Raji (cell line): ENCODE measurements at regions not wholly inside any gene's neighbourhood (a gene's known extent, or its start where the extent isn't known, plus 50 kb on each side); places are given as distances from the start of the nearest gene placed in this dataset.

Source experiments
- POLR2A ChIP-seq: IDR thresholded peaks from 2 replicates; pipeline ENCODE4 v1.6.1; 2011; ENCODE audit warnings: low read depth, low read length, control low read depth; ENCODE audit not compliant: insufficient read depth

DNA sequence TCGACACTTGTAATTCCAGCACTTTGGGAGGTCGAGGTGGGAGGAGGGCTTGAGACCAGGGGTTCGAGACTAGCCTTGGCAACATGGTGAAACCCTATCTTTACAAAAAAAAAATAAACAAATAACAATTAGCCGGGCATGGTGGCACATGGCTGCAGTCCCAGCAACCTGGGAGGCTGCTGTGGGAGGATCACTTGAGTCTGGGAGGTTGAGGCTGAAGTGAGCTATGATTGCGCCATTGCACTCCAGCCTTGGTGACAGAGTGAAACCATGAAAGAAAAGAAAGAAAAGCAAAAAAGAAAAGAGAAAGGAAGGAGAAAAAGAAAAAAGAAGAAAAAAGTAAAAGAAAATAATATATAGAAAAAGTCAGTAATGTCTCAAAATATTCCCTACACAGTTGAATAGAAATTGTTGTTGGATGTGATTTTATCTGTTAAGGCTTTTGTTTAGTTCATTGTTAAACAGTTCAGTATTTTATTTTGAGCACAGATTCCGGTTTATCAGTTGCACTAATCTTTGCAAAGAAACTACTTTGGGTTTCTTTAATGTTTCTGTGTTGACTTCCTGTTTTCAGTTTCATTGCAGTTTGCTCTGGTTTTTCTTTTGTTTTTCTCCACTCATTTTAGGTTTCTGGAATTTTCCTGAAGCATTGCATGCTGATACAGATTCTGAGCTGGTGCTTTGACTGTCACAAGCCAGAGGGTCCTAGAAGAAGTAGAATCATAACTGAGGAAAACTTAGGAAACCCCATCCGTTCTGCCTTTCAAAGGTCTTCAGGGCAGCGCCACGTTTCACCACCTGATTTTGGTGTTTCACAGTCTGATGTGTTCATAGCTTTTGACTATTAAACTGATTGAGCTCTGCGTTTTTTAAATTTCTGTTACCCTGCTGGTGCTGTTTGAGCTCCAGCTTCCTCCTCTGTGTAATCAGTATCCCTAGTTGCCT is 378.6 kb upstream of the AMELY start:
- TF ChIP-seq POLR2A: no peak

DNA sequence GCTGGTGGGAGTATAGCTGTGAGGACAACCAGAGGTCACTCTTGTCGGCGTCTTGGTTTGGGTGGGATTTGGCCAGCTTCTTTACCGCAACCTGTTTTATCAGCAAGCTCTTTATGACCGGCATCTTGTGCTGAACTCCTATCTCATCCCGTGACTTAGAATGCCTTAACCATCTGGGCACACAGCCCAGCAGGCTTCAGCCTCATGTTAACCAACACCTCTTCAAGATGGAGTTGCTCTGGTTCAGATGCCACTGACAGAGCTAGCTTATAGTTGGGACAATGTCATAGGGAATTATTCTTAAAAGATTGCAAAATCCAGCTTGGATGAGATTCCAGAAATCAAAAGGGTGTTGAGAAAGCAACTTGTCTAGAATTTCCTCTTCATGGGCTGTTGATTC is 377.1 kb upstream of the AMELY start:
- TF ChIP-seq POLR2A: no peak

DNA sequence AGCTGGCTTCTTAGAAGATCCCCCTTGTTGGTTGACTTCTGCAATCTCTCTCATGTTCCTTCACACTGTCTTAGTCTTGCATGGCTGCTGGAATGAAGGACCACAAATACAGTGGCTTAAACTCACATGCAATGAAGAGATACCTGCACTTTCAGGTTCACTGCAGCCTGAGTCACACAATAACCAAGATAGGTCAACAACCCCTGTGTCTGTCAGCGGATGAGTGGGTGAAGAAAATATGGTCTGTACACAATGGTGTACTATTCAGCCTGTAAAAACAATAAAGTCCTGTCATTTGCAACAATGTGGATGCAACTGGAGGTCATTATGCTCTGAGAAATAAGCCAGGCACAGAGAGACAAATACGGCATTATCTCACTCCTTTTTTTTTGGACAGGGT is 373.8 kb upstream of the AMELY start:
- no peak for TF ChIP-seq POLR2A

DNA sequence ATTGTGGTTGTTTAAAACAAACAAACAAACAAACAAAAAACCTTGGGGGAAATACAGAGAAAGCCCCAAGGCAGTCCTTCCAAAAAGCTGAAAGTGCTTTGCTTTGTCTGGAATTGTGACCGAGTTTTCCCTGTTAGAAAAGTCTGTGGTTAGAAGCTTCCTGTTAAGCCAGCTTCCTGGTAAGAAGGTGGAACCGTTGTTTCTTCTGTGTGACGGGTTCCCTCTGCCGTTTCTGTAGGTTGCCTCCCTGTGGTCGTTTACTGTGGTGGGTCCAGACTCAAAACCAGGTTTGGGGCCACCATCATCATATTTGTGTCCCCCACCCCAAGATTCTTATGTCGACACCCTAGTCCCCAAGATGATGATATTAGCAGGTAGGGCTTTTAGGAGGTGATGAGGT is 371.4 kb upstream of the AMELY start:
- TF ChIP-seq POLR2A: no peak

DNA sequence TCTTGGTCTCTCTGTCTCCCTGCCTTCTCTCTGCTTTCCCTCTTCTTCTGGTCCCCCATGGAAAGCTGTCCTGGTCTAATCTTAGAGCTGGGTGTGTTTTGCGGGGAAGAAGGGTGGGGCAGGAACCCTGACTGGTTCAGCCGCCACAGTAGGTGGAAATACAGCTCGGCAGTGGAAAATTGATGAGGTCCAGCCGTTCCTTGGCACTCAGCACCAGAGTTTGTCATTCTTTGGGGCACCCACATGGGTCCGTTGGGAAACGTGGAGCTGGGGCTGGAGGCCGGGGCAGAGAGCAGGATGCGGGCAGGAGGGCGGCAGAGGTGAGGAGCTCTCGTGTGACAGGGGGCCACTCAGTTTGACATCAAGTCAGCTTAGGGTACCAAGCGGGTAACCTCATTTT is 364.2 kb upstream of the AMELY start:
- no peak for TF ChIP-seq POLR2A

DNA sequence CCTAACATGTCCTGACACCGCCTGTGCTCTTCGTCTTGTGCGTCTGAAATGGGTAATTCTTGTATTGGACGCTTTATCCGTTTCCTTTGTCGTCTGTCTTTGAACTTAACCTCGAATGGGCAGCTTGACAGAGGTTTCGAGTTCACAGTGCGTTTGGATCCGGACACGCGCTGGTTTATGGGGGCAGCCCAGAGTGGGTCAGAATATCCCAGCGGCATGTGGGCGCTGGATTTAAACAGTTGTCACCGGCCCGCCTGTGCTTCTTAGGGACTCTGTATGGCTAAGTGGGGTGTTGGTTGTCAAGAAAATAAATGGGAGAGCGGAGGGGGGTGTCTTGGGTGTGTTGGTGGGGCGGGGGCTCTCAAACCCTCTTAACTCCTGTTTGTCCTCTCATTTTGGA is 363.5 kb upstream of the AMELY start:
- no peak for TF ChIP-seq POLR2A

DNA sequence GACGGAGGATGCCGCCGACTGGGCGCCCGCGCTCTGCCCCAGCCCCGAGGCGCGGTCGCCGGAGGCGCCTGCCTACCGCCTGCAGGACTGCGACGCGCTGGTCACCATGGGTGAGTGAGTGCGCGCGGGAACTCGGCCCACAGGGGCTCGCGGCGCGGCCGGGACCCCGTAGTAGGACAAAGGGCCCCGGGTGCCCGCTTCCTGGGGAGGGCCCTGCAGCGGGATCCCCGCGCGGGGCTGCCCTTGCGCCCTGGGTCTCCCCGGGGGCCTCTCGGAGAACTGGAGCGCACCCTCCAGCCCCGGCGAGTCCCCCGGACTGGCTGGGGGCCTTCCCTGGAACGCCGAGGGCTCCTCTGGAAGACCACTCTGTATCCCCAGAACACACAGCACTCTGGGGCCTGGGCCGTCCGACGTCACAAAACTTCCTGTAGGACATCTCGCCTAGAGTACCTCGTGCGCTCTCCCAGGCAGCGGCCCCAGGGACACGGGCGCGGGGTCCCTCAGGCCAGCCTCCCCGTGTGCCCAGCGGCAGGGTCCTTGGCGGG is 362.9 kb upstream of the AMELY start:
- TF ChIP-seq POLR2A: no peak

DNA sequence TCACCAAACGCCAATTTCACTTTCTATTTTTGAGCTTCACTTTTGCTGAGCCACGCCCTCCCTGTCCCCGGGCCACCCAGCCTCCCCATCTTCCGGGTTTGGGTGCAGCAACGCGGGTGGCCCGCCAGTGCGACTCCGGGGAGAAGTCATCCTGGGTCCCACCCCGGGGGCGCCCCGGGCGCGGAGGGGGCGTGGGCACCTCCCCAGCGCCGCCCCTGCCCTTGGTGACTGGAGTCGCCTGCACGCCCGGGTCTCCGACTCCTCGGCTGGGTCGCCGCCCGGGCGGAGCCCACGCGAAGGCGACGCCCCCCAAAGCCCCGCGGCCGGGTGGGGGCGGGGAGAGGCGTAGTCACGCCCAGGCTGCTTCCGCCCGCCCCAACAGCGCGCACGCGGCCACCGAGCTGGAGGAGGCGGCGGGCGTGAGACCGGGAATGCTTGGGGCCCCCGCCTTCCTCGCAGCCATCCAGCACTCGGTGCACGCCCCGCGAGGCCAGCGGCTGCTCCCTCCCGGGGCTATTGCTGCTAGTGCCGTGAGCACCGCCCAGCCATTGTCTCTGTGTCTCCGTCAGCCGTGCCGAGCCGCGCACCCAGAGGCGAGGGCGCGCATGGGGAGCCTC is 362.1 kb upstream of the AMELY start:
- TF ChIP-seq POLR2A: no peak

DNA sequence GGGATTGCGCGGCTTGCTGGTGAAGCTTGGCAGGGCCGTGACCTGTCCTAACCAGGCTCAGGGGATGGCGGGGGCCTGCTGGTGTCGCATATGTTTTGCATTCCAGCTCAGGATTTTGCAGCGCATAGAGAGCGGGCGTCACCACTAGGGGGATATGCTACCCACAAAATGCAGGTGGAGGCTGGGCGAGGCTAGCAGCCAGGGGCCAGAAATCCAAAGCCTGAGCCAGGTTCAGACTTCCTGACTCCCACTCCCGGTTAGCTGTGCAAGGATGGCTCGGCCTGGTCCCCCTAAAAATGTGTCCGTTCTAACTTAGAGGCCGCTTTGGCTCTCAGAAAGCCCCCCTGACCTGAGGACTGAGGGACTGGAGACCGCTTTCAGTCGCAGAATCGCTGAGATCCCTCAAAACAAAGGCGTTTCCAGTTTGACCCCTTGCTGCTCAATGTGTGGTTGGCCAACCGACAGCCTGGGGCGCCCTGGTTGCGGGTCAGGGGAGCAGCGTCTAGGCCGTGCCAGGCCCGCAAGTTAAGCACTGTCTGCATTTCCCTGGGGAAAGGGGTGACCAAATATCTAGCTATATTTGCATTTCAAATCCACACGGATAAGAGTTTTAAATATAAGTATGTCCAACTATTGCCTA is 361.1 kb upstream of the AMELY start:
- no peak for TF ChIP-seq POLR2A

DNA sequence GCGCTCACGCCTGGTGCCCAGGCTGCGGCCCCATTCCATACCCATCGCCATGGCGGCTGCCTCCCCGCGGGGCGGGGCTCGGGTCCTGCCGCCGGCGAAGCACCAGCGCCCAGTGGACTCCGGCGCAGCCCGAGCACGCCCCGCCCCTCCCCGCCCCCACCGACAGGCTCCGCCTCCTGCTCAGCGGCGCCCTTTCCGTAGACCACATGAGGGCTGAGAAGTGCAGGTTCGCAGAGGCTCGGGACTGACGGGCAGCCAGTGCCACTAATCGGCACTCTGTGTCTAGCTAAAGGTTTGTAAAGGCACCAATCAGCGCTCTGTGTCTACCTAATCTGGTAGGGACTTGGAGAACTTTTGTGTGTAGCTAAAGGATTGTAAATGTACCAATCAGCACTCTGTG is 352.2 kb upstream of the AMELY start:
- no peak for TF ChIP-seq POLR2A

DNA sequence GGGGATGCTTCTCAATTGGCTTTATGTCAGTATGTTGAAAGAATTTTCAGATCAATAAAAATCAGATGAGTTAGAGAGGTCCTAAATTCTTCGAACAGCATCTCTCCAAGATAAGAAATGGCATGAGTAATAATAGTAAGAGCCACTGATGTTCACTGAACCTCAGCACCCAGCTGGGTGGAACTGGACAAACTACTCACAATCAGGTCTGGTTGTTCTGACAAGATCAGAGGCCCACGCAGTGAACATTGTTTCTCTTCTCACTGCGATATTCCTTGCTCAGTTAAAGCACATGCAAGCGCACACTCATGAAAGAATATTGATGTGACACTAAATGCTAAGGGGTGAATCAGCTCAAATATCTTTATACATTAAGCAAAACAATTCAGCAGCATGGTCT is 351.0 kb upstream of the AMELY start:
- no peak for TF ChIP-seq POLR2A

DNA sequence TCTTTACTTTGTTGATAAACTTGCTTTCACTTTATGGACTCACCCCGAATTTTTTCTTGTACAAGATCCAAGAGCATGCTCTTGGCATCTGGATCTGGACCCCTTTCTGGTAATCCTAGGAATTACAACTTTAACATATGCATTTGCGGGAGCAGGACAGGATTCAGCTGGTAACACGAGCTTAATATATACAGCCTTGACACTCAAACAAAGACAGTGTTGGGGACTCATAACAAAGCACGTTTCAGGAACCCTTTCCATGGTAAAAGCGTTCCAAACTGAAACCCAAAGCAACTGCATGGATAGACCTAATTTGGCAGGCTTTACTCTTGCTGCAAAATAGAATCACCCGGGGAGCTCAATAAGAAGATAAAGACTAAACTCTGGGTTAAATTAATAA is 349.7 kb upstream of the AMELY start:
- no peak for TF ChIP-seq POLR2A

DNA sequence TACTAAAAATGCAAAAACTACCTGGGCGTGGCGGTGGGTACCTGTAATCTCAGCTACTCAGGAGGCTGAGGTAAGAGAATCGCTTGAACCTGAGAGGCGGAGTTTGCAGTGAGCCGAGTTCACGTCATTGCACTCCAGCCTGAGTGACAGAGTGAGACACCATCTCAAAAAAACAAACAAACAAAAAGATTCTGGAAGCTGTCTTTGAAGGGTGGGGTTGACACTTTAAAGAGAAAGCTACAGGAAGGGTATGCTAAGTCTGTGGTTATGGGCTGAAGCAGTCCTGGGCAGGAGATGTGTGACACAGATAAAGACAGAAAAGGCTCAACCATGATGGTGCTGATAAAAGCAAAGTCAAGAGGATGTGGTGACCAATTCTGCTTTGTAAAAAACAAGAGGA is 328.5 kb upstream of the AMELY start:
- no peak for TF ChIP-seq POLR2A

DNA sequence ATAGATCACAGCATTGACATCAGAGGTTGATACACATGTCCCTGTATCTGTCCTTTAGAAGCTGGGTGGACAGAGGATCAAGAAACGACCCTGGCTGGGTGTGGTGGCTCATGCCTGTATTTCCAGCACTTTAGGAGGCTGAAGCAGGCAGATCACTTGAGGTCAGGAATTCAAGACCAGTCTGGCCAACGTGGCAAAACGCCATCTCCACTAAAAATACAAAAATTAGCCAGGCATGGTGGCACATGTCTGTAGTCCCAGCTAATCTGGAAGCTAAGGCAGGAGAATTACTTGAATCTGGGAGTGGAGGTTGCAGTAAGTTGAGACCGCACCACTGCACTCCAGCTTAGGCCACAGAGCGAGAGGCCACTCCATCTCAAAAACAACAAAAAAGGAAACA is 300.4 kb upstream of the AMELY start:
- TF ChIP-seq POLR2A: no peak

DNA sequence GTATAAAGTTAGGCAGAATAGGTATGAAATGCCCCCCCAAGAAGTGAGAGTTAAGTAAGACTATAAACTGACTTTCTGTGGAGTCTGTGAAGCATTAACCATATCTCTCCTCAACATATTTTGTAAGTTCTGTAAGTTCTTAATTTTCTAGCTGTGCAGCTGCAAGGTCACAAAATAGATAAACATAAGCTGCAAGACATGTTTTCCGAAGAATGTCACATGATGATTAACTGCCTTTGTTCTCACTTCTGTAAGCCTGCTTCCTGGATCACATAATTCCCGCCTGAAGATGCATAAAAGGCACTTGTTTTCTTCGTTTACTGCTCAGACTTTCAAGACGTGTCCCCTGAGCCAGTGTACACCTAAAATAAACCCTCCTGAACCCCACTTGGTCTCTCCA is 292.9 kb upstream of the AMELY start:
- TF ChIP-seq POLR2A: no peak

DNA sequence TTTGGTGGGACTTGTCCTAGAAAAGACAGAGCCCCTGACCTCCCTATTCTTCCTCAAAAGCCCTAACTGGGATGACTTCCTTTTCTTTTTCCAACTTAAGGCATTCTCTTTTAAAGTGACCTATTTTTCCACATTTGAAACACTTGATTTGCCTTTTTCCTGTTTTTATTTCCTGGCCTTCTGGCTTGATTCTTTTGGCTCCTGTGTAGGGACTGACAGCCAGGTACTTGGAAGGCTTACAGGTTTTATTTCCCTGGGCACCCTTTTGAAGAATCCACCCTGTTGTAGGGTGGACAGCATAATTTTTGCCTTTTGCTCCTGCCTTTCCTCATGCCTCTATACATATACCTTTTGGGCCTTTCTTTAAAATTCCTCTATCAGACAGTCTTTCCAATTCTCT is 271.0 kb upstream of the AMELY start:
- TF ChIP-seq POLR2A: no peak

DNA sequence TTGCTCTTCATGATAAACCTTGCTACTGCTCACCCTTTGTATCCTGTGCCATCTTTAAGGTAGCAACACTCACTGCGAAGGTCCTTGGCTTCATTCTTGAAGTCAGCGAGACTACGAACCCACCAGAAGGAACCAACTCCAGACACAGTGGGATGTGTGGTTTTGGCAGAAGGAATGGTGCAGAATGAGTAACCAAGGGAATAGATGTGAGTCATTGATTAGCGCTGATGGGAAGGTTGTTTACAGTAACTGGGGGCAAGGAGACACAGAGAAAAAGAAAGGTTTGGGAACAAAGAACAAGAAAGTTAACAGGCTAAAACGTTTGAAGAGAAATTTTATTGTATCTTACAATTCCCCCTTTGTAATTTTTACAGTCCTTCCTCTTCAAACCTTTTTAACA is 266.1 kb upstream of the AMELY start:
- no peak for TF ChIP-seq POLR2A

DNA sequence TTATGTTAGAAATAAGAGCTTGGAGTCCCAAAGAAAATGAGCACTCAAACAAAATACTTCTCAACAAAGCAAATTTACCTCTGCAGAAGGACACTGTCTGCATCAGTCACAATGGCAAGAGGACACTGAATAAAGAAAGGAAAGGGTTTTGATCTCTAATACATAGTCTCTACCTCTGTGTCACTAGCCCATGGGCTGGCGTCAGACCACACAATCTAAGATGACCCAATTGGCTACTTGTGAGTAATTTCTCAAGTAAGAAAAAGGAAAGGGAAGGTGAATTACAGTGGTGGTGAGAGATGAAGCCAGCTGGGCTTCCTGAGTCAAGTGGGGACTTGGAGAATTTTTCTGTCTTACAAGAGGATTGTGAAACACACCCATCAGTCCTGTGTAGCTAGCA is 257.9 kb upstream of the AMELY start:
- TF ChIP-seq POLR2A: no peak
